ENCODE measurements at regions not wholly inside any gene's neighbourhood (a gene's known extent, or its start where the extent isn't known, plus 50 kb on each side); places are given as distances from the start of the nearest gene placed in this dataset.

GRCh38 chr4:171348090-171348489, 465.1 kb upstream of the GALNTL6 start:
- TF ChIP-seq CTCF (IDR thresholded peaks at IDR 0.05) = no peak
- no peak for TF ChIP-seq USF2 (CRISPR knock-in tag; IDR thresholded peaks at IDR 0.05)
- TF ChIP-seq ATF3 (CRISPR knock-in tag; conservative IDR thresholded peaks at IDR 0.05) = no peak
- no peak for TF ChIP-seq TEAD4 (CRISPR knock-in tag; IDR thresholded peaks at IDR 0.05)
